GDM1 (cell line): ENCODE measurements at regions not wholly inside any gene's neighbourhood (a gene's known extent, or its start where the extent isn't known, plus 50 kb on each side); places are given as distances from the start of the nearest gene placed in this dataset.
A peak's percentile ranks its signal among the peaks of the same experiment; 100 is the strongest.

Experiments used
- DNase-seq: peaks from one replicate; lab custom pipeline; 2025; lab: John Stamatoyannopoulos, UW

DNA sequence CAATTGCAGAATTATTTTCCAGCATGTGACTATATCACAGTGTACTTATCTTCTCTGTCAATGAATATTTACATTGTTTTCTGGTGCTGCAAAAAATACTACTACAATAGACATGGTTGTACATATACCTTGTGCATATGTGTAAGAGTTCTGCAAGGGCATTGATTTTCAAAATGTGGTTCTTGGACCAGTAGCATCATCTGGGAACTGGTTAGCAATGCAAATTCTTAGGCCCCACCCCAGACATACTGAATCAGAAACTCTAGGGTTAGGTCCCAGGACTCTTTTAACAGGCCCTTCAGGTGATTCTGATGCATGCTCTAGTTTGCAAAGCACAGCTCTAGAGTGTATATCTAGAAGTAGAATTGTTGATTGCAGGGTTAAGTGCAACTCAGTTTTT is 292.3 kb downstream of the ZNF621 start:
- no peak for DNase-seq

DNA sequence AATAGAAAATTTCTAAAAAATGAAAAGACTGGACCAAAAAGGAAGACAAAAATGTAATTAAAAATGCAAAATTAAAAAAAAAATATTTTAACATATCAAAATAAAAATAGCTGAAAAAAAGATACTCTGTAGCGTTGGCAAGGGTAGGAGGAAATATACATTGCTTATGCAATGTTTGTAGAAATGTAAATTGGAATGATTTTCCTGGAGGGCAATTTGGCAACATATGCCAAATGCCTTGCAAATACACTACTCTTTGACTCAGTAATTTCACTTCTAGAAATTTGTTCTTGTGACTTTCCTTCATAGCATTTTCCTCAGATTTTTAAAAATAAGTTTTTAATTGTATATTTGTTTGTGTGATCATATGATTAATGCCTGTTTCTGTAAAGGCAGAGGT is 296.6 kb downstream of the ZNF621 start:
- no peak for DNase-seq

DNA sequence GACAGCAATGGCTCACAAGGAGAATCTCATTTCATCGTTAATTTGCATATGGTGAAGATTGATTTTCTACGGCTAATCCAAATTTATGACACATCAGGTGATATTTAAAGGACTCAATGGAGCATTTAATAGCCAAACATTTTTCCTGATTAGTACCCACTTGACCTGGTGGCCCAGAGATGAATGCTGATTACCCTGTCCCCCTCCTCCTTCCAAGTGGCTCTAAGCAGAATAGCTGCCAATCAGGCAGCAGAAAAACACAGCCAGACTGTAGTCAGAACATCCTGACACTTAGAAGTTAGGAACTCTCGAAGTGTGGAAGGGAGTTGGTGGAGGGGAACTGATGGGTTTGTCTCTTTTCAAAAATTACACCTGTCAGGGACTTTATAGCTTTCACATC is 302.5 kb downstream of the ZNF621 start:
- no peak for DNase-seq

DNA sequence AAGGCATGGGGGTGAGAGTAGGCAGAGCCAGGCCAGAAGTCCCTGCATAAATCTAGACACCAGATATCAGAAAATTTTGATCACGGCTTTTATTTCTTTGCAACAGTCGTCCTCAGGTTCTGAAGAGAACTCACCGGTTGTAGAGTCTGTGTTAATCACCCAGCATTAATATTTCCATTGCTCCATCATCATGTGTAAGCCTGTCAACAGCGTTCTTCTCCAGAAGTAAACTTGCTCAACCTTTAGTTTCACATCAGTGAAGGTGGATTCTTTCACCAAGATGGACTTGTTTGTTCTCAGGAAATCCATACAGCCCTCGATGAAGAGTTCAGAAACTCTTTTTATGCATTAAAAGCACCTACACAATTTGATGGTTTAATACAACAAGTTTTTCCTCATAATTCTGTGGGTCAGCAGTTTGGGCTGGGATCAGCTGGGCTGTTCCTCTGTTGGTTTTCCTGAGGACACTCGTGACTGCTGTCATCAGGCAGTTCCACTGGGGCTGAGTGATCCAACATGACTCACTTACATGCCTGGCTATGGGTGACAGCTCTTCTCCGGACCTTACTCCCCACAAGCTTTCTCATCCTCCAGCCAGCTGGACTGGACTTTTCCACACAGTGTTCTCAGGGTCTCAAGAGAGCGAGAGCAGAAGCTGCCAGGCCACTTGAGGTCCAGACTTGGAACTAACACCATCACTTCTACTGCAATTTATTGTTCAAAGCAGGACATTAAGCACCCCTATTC is 303.4 kb downstream of the ZNF621 start:
- DNase-seq, result no peak

DNA sequence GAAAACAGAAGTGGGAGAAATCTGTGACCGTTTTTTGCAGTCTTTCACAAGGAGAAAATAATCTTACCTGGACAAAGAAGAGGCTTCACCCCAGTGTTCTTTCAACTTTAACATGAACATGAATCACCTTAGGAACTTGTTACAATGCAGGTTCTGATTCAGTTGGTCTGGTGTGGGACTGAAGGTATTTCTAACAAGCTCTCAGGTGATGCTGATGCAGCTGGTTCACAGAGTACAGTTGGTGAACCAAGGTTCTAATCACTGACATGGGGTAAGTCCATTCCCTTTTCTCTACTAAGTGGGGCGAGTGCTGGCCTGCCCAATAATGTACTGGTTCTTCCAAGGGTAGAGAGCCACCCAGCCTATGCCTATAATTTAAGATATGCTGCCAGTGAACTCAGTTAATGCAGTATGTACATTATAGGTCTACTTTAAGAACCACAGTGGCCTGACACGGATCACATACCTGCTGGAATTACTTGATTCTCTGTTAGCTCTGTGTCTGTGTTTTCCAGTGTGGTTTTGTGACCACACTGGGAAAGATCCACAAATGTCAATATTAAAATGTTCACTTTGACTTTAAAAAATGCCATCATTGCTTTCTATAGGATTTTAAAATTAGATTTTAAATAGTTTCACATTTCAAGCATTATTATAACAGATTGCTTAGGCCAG is 304.1 kb downstream of the ZNF621 start:
- DNase-seq, result no peak

DNA sequence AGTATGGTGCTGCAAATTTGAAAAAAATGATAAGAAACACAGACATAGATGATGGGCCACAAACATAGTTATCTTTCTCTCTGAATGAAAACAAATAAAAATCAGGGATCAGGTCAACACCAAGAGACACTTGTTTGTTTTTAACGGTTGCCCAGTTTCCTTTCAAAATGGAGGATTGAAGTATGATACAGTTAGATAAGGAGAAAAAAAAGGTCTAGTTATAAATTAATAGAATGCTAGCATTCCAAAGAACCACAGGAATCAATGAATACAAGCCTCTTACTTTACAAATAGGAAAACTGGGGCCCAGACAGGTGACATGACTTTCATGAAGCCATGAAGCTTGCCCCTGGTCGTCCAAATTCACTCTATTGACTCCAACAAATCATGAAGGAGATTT is 305.1 kb downstream of the ZNF621 start:
- DNase-seq, result no peak

DNA sequence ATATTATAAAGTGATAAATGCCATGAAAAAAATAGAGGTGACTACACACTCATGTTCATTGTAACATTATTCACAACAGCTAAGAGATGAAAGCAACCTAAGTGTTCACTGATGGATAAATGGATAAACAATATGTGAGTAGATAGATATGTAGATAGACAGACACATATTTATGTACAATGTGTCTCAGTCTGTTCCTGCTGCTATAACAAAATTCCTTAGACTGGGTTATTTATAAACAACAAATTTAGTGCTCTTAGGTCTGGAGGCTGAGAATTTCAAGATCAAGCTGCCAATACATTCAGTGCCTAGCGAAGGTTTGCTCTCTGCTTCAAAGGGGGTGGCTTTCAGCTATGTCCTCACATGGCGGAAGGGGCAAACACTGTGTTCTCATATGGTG is 312.5 kb downstream of the ZNF621 start:
- DNase-seq, result no peak

DNA sequence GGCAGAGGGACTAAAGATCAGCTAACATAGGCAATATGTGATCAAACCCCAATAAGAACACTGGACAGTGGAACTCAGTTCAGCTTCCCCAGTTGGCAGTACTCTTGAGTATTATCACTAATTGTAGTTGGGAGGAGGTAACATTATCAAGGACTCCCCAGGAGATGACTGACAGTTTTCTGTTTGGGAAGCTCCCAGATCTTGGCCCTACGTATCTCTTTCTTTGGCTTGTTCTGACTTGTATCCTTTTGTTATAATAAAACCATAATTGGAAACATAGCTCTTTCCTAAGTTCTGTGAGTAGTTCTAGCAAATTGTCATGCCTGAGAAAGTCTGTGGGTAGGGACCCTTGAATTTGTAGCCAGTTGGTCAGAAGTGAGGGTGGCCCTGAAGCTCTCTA is 316.4 kb downstream of the ZNF621 start:
- no peak for DNase-seq

DNA sequence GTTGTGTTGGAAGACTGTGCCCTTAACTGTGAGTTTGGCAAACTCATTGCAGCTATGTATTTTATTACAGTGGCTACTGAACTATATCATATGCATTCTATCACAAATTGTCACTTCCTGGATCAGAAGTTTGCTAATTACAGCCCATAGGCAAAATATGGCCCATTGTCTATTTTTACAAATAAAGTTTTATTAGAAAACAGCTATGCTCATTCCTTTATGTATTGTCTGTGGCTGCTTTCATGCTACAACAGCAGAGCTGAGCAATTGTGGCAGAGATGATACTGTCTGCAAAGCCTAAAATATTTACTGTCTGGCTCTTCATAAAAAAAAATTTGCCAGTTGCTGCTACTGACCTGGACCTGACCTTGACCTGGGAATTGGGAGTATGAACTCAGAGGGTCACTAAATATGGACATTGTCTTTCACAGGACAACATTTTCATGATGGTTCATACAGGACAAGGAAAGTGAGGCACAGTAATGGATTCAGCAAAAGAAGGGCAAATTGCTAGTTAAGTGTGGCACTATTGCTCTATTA is 316.9 kb downstream of the ZNF621 start:
- no peak for DNase-seq

DNA sequence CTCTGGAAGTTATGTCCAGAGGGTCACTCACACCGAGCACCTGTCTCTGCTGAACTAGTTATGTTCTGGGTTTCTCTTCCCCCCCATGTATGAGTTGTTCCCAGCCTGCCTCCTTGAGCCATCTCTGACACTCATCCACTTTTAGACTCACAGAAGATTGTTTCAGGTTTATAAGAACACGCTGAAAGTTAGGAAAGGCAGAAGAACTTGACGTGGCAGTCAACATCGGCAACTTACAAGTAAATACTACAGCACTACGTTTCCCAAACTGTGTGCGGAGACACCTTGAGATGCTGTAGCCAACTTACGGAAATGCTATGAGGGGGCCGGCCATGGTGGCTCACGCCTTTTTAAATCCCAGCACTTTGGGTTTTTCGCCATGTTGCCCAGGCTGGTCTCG is 318.0 kb downstream of the ZNF621 start:
- no peak for DNase-seq

DNA sequence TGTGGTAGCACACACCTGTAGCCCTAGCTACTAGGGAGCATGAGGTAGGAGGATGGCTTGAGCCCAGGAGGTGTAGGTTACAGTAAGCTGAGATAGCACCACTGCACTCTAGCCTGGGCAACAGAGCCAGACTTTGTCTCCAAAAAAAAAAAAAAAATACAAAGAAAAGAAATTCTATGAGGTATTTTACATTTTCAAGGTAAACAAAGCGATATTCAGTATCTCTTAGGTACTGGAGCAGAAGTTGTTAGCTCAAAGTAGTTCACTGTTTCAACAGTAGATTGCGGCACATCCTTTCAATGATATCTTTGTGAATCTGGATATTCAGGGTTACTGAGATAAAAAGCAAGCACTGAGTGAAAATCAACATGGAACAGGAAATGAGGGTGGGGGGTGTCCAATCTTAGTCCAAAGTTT is 318.5 kb downstream of the ZNF621 start:
- no peak for DNase-seq

DNA sequence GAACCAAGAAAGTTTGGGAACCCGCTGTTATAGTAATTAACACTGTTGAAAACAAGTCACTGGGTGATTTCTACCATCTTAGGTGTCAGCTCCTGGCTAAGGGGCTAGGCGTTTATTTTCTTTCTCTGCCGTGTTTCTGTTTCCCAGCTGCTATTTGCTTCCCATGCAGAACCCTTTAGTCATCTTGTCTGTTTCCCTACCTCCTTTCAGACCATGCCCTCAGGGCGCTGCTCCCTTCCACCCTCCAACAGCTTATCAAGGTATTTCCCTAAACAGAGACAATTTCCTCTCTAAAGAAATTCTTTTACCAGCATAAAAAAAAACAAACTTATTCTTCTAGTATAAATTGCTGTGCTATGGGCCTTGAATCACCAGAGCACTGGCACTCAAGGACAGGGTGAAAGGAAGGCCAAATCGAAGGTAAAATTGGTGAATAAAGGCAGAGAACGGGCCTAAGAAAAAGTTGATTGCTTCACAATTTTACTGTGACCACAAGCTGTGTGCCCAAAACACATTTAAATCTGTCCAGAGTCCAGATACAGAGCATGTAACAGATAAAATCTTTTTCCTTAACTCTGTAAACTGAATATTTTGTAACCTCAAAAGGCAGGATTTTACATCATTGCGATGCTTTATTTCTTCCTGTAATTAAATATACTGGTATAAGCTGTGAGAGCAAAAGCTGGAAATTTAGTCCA is 319.2 kb downstream of the ZNF621 start:
- no peak for DNase-seq

DNA sequence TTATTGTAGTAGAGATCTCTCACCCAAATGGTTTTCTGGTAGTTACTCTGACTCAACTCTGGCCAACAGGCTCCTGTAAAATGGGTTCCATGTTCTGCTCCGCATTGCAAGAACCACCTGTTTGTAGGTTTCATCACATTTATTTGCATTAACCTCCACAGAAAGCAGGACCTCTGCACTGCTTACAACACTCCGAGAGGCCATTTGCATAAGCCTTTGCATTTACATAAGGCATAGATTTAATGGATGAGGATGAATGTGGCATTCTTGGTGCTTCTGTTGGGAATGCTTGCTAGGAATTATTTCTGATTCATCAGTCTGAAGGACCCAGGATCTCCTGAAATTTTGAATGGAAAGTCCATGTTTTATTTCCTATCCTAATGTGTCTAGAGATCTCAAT is 320.1 kb downstream of the ZNF621 start:
- no peak for DNase-seq

DNA sequence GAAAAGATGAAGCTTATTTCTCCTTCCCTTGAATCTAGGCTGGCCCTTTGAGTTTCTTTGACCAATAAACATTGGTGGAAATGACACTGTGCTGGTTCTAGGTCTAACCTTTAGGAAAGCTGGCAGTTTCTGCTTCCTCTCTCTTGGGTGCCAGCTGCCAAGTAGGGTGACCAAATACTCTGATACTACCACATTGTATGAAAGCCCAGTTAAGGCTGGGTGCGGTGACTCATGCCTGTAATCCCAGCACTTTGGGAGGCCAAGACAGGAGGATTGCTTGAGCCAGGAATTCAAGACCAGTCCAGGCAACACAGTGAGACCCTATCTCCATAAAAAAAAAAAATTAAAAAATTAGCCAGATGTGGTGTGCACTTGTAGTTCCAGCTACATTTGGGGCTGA is 320.7 kb downstream of the ZNF621 start:
- no peak for DNase-seq

DNA sequence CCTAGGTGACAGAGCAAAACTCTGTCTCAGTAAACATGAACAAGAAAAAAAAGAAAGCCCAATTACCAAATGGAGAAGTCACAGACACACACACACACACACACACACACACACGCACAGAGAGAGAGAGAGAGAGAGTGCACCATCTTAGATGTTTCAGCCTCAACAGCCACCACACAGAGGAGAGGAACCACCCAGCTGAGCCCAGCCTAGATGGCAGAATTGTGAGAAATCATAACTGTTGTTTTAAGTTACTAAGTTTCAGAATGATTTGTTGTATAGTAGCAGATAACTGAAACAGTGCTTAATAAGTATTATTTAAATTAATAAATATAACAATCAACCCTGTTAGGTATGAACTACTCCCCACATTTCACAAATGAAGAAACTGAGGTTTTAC is 321.2 kb downstream of the ZNF621 start:
- no peak for DNase-seq

DNA sequence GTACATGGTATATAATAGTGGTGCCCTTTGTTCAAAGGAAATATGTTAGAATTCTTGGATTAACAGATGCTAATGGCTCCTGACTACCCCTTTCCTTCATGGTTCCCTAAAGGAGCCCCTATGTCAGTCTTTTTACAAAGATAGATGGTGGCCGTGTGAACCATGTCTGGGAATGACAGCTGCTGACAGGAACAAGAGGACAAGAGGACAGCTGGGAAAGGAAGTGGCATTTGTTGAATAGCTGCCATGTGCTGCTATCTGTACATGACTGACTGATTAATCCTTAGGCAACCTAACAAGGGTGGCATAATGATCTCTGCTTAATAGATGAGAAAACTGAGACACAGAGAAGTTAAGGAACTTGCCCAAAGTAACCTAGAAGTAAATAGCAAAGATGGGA is 321.7 kb downstream of the ZNF621 start:
- no peak for DNase-seq

DNA sequence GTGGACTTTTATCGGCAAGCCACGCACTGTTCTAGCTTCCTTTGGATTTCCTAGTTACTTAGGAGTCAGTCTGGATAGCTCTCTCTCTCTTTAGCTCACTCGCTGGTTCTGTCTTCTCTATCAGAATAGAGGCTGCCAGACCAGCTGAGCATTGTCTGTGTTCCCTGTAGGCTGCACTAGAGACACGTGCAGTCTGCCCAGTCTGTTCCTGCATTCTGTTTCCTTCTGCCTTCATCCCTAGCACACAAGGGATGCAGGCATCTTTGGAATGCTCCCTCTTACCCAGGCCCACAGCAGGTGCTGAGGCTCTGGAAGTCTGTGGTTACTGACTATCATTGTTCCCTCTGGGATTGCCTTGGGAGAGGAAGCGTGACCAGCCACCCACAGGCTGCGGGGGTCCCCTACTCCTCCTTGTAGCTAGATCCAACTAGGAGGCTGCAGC is 322.8 kb downstream of the ZNF621 start:
- no peak for DNase-seq

DNA sequence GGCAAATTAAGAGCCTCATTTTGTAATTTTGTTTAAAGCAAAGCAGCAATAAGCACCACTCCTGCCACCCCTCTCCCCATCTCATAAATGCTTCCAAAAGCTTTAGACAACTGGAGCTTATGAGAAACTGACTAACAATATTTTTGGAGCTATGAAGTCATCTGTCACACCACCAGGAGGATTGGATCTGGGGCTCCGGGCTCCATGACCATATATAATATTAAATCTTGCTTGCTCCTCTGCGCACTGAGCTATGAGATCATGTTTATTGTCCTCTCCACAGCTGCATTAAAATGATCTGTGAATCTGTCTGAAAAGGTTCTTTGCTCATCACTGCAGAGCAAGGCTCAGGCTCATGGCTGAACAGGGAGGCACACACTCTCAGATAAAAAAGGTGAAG is 323.7 kb downstream of the ZNF621 start:
- DNase-seq, result no peak

DNA sequence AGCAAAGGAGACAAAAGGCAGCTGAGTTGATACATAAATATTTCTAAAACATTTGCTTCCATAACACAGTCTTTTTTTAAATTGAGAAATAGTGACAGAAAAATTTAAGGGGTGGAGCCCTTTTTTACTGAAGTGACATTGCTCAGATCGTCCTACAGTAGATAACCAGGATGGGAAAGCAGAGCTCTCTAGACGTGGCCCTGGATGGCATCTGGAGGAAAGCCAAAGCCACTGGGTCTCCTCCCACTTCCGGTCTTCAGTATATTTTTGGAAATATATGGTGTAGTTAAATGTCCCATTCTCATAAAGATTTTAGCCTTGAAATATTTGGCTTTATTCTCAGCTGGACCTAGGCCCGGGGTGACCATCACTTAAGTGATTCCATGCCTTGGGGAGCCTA is 326.1 kb downstream of the ZNF621 start:
- no peak for DNase-seq

DNA sequence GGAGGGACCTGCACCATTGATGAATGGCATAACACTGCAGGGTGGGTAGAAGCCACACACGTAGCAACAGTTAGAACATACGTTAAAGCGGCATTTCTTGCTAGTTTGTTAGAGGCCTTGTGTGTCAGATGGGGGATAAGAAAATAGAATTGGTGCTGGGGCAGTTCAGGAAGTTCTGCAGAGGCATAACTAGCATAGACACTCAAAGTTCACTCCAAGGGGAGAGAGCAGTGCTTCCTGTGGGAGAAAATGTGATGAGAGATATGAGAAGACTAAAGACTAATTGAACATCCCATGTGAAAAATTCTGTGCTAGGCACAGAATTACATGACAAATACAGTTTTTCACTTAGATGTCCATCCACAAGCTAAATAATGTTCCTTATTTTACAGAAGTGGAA is 327.1 kb downstream of the ZNF621 start:
- peak; percentile 30 for DNase-seq

DNA sequence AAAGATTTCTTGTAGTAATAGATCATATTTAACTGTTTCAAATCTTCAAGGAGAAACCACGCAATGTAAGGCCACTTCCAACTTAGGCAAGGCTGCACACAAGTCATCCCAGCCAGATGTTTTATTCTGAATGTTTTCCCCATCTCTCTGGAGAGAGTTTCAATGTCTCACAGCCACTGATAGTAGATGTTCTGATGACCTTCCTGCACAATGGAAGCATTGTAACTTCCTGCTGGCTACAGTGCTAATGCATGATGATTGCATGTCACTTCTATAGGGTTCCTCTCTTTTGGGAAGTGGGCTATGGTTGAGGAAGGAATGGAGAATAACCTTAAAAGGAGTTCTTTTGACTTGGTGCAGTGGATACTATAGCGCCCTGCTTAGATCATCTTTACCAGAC is 328.0 kb downstream of the ZNF621 start:
- no peak for DNase-seq

DNA sequence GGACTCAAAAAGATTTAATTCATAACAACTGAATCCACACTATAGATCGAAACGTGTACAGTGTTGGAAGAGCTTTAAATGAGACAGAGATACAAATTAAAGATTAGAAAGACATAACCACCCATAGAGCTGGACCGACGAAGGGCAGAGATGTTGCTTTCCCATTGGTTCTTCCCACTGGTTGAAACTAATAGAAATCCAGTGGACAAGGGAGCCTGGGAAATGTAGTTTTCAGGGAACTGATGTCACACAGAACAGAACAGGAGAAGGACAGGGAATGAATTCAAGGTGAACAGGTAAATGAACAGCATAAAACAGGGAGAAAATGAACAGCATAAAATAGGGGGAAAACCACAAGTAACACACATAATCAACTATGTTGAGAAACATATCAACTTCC is 328.7 kb downstream of the ZNF621 start:
- DNase-seq, result no peak

DNA sequence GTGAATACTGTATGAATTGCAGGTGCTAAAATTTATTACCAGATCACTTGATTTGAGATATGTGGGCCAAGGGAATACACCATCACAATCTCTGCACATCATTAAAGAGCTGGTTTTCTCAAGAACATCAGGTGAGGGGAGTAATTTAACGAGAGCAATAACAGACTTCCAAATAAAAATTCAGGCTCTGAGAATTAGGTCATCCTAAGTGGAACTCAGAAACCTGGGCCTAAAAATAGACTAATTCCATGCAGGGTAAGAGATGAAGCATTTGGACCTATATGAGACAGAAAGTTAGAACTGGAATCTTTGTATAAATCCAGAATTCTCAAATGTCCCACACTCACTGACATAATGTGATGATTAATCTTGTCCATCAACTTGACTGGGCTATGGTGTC is 331.1 kb downstream of the ZNF621 start:
- DNase-seq, result no peak
